PC-3 (cell line): ENCODE measurements at regions not wholly inside any gene's neighbourhood (a gene's known extent, or its start where the extent isn't known, plus 50 kb on each side); places are given as distances from the start of the nearest gene placed in this dataset.

Experiments used
- EZH2phosphoT487 ChIP-seq: fragments of 300-600 bp; sonication (generic); IDR thresholded peaks from 2 replicates; pipeline ENCODE4 v1.6.1; 2018; ENCODE audit warnings: mild to moderate bottlenecking, antibody characterized with exemption, low read length, borderline replicate concordance
- TF ChIP-seq, protein P1 (sequence below): fragments of 300-600 bp; sonication (generic); conservative IDR thresholded peaks from 2 replicates; pipeline ENCODE4 v1.5.1; 2017; ENCODE audit warnings: antibody characterized with exemption, low read depth, mild to moderate bottlenecking, low read length

DNA sequence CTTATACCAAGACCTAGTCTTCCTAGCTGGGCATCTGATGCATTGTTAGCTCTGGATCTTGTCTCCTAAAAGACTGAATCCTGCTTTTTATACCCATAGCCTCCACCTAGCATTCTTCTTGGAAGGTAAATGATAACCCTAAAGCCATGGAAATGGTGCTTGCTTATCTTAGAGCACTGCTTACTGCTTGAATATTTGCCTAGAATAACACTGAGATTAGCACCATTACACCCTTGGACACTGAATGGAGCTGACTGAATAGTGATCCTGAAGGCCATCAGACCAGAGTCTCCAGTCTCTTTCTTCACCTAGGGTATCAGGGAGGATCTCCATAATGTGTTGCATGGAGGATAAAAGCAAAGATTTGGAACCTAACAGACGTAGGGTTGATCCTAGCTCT, 50.3 kb upstream of the UGP2 start:
- TF ChIP-seq, protein P1, sequence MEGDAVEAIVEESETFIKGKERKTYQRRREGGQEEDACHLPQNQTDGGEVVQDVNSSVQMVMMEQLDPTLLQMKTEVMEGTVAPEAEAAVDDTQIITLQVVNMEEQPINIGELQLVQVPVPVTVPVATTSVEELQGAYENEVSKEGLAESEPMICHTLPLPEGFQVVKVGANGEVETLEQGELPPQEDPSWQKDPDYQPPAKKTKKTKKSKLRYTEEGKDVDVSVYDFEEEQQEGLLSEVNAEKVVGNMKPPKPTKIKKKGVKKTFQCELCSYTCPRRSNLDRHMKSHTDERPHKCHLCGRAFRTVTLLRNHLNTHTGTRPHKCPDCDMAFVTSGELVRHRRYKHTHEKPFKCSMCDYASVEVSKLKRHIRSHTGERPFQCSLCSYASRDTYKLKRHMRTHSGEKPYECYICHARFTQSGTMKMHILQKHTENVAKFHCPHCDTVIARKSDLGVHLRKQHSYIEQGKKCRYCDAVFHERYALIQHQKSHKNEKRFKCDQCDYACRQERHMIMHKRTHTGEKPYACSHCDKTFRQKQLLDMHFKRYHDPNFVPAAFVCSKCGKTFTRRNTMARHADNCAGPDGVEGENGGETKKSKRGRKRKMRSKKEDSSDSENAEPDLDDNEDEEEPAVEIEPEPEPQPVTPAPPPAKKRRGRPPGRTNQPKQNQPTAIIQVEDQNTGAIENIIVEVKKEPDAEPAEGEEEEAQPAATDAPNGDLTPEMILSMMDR, result no peak
- no peak for TF ChIP-seq EZH2phosphoT487
